Stimulated activated CD4-positive, alpha-beta T cell treated with anti-CD3 and anti-CD28 coated beads, TNF-alpha, amount 100 ng/mL, for 48 hours (primary cell): ENCODE measurements at regions not wholly inside any gene's neighbourhood (a gene's known extent, or its start where the extent isn't known, plus 50 kb on each side); places are given as distances from the start of the nearest gene placed in this dataset.

Experiments
- DNase-seq, 3 donors: peaks; one replicate each; pipeline ENCODE4 v3.0.0-alpha.2; 2020; ENCODE audit warnings: low read depth in 3 of 3

DNA sequence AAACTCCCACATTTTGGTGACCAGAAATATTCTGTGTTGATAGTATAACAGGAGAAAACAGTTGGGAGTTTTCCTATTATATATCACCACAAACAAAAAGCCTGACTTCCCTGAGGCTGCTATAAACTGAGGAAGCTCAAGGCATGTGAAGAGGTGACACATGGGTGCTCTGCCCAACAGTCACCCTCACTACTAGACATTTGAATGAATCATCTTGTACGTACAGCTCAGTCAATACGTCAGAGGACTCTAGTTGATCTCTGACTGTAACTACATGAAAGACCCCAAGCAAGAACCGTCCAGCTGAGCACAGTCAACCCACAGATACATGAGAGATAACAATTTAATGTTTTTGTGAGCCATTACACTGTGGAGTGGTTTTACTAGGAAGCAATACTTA is 338.3 kb upstream of the ATP11B start:
- no peak for DNase-seq

DNA sequence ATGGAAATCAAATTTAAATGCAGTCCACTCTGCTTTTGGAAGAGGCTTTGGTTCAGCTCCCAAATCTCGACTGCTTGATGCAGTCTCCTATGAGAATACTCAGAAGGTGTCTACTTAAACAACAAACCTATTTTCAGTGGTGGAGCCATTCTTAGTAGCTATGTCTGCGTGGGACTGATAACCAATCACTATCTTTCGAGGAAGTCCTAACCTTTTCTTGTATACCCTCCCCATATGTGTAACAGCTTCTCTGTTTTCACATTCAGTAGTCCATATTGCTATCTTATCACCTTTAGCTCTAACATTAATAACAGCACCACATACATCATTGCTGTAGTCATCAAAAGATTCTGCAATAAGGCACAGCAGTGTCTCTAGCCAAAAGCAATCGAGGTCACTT is 333.0 kb upstream of the ATP11B start:
- DNase-seq = no peak

DNA sequence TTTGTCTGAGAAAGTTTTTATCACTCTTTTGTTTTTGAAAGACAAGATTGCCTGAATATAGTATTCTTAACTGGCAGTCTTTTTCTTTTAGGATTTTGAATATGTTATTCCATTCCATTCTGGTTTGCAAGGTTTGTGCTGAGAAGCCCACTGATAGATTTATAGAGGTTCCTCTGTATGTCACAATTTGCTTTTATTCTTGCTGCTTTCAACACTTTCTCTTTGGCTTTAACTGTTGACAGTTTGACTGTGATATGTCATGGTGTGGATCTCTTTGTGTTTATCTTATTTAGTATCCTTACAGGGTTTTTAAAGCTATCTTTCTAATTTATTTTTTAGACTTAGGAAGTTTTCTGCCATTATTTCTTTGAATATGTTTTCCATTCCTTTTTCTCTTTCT is 331.2 kb upstream of the ATP11B start:
- DNase-seq = no peak

DNA sequence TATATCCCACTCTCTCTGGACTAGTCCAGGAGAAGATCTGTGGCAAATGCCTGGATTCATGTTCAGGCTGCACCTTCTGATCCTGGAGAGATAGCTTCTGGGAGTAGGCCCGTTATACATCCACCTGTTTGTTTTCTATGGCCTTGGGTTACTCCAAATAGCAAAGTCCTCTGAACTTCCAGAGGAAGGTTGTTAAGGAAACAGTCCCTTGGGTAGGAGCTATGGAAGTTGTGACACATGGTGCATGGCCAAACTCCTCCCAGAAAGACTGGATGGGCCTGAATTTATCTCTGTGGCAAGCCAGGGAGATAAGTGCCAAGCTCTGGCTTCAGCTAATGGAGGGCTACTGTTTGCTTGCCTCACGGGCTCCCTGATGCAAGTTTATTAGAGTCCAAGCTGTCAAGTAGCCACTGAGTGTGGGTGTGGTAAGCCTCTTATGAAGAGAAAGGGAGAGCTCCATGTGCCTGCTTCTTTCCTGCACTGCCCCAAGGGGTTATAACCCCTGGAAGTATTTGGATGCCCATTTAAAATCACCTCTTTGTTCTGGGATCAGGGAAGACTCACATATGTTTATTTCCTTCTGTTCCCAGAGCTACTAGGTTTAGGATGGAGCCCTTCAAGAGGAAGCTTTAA is 328.7 kb upstream of the ATP11B start:
- no peak for DNase-seq

DNA sequence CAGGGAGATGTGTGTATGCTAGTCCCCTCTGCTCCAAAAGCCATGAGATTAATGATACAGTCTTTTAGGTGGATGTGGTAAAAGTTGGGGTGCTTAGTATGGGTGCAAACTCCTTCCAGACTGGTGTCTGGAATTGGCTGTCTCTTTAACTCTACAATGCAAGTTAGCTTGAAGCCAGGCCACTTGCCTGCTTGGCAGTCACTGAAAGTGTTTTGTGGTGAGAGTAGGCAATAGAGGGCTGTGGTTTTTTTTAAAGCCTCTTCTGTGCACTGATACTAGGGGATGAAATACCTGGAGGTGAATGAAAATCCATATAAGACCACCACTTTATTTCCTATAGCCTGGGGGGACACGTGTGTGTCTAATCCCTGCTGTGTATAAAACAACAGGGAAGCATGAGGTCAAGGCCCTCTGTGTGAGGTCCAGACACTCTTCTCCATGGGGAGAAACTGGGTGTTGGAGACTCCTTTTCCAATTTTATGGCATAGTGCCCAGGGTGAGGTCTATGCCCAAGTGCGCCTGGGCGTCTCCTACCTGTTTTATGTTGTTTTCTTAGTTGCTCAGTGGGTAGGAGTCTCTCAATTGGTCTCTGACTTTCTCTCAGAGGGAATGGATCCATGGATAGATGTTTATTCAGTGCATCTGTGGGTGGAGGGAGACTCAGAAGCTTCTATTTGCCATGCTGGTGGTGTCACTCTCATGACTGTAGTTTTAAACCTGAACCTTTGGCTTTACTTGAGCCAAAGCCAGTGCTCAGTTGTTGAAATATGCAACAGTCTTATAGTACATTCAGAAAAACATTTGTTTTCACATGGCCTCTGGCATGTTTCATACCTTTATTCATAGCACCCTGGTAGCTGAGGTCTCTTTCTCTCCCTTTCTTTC is 327.8 kb upstream of the ATP11B start:
- no peak for DNase-seq

DNA sequence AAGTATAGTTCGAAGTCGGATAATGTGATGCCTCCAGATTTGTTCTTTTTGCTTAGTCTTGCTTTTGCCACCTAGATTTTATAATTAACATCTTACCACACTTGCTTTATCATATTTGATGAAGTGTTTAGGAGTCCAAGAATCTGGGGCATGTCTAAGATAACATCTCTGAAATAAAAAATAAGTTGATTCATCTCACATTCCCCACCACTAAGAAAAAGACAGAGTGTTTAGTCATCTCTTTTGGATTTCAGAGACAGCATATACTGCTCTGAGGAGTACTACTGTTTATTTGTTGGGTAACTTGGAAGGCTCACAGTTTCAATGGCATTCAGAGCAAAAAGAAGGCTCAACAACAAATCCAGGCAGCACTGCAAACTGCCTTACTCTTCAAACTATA is 324.2 kb upstream of the ATP11B start:
- no peak for DNase-seq

DNA sequence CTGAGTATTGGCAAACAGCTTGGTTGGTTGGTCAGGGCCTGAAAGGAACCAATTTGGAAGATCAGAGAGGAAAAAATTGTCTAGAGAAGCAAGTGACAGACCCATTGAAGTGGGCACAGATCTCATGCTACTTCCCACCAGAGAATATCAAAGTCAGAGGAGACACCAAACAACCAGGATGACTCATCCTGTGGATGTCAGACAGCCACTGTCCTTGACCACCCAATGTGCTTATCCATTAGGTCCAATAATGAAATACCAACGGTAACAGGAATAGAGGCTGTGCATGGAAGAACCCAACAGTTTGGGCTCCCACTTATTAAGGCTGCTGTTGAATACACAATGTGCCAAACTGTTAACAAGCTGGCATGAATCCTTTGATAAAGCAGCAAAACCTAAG is 323.1 kb upstream of the ATP11B start:
- DNase-seq = no peak

DNA sequence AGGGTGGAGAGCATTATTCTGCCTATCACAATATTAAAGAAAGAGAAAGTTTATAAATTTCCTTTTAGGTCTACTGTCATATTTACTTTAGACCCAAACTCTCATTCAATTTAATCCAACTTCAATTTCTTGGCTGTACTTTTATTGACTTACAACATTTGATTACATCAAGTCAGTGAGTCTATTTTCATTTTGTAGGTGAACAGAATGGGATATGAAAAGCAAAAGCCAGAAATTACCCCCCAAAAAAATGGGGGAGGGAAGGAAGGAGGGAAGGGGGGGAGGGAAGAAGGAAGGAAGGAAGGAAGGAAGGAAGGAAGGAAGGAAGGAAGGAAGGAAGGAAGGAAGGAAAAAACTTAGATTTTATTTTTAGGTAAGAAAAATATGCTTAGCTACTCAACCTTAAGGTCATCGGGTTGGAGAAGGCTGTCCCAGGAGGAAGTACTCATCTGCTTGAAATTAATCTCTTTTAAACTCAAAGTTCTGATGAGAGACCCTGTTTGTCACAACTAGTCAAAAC is 320.1 kb upstream of the ATP11B start:
- no peak for DNase-seq

DNA sequence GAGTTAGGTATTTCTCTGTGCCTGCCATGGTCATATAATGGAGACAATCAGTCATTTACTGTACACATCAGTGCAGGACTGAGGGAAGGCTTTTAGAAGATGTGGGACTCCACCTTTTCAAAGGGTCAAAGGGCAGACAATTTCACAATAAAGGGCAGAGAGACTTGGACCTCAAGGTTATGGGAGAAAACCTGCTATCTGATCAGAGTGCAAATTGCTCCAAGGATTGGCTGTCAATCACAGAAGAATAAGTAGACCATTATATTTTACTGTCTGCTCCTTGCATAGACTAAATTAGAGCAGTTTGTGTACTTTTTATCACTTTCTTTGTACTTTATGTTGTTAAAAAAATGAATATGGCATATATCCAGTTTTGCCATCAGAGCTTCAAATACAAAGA is 314.9 kb upstream of the ATP11B start:
- DNase-seq = no peak

DNA sequence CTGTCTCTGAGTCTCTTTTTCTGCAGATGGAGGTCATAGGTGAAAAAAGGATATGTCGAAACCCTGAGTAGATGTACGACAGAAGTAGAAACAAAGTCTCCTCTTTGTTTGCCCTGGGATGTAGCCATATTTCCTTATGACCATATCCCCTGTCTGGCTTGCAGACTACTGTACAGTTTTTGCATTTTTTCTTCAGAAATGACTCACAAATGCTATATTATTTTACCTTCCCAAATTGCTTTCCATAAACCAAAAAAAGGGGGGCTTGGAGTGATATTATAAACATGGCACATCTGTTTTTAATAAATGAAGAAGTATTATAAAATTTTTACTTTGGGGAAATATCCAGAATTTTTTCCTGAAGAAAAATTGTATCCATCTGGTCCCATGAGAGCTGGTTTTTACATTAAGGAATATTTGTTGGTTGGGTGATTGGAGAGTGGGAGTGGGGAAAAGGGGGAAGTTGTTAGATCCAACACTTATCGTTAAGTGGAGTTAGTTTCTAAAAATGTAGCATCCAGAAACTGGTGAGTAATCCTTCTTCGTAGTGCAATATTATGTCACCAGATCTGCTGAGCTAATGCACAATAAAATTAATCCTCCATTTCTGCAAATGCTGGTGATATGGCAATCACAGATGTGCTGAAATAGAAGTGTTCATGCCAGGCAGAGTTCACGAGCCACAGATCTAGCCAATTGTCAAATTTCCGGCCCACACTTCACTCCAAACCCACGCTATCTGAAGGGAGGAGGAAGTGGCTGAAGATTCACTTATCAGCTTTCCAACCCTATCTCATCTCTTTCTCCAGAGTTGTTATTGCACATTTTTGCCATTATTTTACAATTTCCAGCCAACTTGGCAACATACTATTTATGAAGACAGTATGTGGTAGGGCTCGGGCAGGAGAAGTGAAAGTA is 313.6 kb upstream of the ATP11B start:
- no peak for DNase-seq

DNA sequence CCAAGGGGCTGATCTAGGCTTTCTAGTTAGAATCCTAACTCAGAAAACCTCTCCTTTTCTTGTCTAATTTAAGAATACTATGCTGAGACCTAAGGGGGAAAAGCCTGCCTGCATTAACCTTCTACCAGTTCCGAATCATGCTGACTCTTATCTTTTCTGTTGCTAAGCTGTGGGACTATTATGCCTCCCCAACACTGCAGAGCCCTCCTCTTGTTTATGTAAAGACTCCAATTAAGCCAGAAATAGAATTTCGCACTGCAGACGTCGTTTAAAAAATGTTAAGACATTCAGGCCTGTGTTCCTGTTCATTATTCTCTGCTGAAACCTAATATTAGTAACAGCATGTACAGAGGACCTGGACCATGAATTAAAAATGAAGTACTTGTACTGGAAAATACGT is 310.6 kb upstream of the ATP11B start:
- DNase-seq = no peak

DNA sequence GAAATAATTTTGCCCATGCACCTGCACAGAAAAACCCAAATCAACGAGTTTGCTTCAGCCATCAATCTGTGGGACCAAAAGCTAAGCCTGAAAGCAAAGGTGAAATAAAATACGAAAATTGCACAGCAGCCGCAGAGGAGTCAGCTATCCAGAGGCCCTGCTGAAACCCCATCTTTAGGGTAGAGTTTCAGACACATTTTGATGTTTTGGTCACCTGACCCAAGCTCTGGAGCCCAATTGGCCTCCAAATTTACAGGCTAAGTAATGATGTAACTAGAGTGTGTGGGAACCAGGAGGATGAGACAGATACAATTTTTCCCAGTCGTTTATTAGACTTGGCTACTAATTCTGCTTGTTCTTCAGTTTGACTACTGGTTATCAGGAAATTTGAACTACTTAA is 308.6 kb upstream of the ATP11B start:
- no peak for DNase-seq

DNA sequence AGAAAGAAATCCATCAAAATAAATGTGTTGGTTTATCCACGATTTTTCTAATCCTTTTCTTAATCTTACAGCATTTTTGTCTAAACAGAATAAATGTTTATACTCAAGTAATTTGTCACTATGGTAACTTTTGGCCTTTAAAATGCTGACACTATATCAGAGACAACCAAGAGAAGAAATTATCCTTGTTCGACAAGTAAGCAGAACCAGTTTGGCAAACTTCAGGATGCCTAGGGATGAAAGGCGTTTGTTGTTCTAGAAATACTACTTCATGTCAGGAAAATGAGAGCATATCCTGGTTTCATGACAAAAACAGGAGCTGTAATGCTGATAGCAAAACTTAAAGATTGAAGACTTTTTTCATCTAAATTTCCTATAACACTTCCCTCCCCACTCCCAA is 308.0 kb upstream of the ATP11B start:
- no peak for DNase-seq

DNA sequence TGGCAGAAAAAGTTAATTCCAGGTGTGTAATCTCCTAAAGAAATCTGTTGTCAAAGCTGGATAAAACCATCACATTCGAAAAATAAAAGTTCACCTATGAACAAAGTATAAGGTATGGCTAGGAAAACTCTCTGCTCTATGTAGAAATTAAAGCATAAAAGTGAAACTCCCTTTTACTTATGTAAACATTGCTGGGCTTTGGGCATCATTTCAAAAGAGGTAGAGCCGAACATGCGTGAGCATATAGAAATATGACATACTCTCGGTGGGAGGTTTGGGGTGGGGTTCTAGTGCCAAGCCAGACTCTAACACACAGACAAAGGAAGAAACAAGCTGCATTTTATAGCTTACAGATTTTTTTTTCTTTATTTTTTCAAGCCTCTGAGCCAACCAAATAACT is 306.8 kb upstream of the ATP11B start:
- DNase-seq = no peak

DNA sequence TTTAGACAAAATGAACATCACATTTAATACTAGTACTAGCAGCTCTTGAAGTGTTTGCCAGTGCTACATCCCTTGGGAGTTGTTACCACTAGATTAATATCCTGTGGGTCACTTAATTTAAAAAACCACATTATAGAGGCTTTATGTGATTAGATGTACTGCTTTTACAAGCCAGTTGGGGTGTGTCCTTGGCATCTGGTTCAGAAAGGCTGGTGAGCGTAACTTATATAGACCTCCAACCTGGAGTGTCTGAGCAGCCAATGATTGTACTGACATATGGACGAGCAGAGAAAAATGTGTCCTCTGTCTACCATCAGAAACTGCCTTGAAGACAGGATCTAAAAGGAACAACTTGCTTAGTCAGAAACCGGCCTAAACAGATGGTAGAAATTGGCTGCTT is 306.2 kb upstream of the ATP11B start:
- DNase-seq = no peak

DNA sequence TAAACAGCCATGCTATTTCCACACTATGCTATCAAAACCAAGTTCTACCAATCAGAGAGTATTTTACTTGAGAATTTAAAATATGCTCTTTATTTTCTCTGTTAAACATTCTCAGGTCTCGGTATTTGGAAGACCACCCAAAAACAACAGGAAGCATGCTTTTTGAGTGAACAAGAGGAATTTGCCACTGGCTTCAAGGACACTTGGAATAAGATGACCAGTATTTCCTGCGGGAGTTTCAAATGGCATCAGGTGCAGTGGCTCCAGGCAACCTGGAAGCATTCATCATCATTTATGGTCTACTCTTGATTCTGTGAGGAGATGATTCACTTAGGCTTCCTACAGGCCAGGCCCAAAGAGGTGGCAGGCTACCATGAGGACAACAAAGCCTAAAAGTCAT is 305.7 kb upstream of the ATP11B start:
- DNase-seq = no peak

DNA sequence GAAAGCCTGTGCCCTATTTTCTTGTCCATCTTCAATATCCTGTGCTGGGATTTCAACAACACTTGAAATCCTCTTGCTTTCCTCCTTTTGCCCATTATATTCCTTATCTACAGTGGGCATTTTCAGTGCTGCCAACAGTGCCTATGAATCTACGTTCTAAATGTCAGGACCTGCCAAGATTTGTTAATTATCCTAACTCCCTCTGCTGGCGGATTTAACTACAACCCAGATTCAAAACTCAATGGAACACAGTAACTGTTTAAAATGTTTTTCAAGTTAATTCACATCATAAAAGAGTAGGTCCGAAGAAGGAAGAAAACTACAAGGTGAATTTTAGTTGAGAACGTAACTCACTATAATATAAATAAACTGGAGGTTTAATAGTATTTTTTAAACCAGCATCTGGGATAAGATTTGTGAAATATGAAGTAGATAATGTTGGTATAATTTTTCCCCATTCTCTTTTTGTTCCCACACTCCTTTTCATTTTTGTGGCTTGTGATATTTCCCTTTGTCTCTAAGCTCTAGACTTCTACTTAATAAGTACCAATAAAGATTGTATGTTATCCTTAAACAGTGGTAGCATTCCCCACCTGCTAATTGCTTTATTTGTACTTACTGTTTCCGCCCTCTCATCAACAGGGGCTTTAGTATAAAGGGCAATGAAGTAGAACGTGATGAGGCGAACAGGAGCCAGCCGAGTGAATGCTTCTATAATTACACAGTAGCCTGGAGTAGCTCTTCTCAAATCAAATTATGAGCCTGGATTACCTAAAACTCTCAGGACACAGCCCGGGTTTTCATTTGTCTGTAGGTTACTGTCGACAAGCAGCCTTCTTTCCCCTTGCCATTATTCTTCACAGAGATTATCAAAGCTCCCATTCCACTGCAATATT is 302.5 kb upstream of the ATP11B start:
- no peak for DNase-seq

DNA sequence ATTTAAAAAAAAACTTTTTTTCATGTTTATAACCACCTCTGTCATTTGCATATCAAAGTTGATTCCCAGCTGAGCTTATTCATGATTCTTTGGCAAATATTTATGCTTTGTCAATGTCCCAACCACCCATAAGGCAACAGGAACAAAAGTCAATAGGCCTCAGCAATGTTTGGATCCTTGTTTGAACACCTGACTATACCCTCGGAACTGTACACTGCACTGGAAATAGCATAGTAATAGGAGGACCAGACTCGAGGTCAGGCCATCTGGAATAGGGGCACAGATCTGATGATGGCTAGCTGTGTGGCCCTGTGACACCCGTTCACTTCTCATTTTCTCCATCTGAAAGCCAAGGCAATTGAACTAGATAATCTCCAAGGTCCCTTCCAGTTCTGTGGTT is 301.7 kb upstream of the ATP11B start:
- DNase-seq = no peak

DNA sequence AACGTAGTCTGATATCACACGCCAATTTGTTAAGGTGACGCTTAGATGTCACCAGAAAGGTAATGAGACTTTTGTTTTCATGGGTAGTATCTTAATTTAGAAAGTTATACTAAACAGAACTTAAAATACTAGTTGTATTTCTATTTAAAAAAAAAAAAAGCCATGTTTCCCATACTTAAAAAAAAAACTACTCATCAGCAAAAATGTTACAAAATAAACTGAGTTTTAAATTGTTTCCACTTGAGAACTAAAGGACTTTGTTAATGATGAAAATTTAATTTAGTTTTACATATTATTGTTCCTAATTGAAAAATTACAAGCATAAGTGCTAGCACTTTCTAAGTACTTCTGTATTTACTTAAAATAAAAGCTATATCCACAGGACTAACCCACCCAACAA is 300.8 kb upstream of the ATP11B start:
- DNase-seq = no peak

DNA sequence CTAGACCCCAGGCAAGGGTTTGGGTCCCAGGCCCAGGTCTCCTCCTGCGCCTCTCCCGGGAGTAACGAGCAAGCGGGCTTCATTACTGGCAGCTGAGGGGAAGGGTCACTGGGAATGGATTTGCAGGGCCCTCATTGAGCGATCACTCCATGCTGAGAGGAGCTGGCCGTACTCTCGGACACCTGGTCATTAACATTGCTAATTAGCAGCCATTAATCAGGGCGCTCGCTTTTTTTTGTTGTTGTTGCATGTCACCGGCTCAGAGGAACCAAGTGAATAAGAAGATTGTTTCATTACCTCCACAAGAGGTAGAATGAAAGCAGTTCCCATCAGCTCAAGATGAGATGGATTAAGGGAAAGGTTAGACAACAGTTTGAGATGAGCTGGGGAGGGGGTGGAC is 293.0 kb upstream of the ATP11B start:
- no peak for DNase-seq

DNA sequence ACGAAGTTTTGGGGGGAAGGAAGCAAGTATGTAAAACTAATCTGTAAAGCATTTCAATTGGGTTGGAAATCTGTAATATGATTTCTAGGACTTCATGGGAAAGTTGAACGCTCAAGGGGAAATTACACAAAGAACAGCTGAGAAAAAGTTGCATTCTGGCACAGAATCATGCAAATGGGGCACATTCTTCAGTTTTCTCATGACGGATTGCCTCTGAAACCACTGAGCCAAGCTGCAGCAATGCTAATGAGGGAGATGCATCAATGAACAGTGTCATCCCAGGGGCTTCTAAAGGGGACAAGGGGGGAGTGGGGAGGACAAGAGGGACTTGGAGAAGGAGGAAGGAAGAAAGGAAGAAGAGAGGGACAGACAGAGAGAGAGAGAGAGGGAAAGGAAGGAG is 291.4 kb upstream of the ATP11B start:
- no peak for DNase-seq
